ENCODE measurements at regions not wholly inside any gene's neighbourhood (a gene's known extent, or its start where the extent isn't known, plus 50 kb on each side); places are given as distances from the start of the nearest gene placed in this dataset.

- no peak for DNase-seq (ENCODE audit: low spot score)
- TF ChIP-seq CTCF (IDR thresholded peaks at IDR 0.05) = no peak
Measured at GRCh38 chr2:9707611-9708160, 76.9 kb upstream of the YWHAQ start.

GRCh38 chr2:9708683-9709538 lies 78.1 kb upstream of the YWHAQ start:
- no peak overlapping the region for H3K4me3 ChIP-seq
- no peak for TF ChIP-seq CTCF (IDR thresholded peaks at IDR 0.05)
- no peak overlapping the region for H3K27ac ChIP-seq
- no peak for DNase-seq (ENCODE audit: low spot score)

More at GRCh38 chr2:9707611-9708160, 76.9 kb upstream of the YWHAQ start:
- Histone ChIP-seq H3K4me3 (no peak overlapping the region), H3K27ac (no peak overlapping the region)

GRCh38 chr2:9709539-9710285 lies 78.9 kb upstream of the YWHAQ start:
- no peak for DNase-seq (ENCODE audit: low spot score)
- no peak for TF ChIP-seq CTCF (IDR thresholded peaks at IDR 0.05)
- H3K27ac ChIP-seq = no peak overlapping the region
- H3K4me3 ChIP-seq = no peak overlapping the region

- no peak for TF ChIP-seq CTCF (IDR thresholded peaks at IDR 0.05)
- DNase-seq (ENCODE audit: low spot score) = no peak
- Histone ChIP-seq H3K27ac (no peak overlapping the region), H3K4me3 (no peak overlapping the region)
Measured at GRCh38 chr2:9710311-9710710, 79.5 kb upstream of the YWHAQ start.

- TF ChIP-seq CTCF (IDR thresholded peaks at IDR 0.05) = no peak
- Histone ChIP-seq H3K27ac (no peak overlapping the region), H3K4me3 (no peak overlapping the region)
- no peak for DNase-seq (ENCODE audit: low spot score)
Measured at GRCh38 chr2:9712263-9712662, 81.5 kb upstream of the YWHAQ start.

GRCh38 chr2:9714630-9715214 lies 83.9 kb upstream of the YWHAQ start:
- no peak for DNase-seq (ENCODE audit: low spot score)
- no peak for TF ChIP-seq CTCF (IDR thresholded peaks at IDR 0.05)
- Histone ChIP-seq H3K4me3 (no peak overlapping the region), H3K27ac (no peak overlapping the region)
